WTC11 (cell line): ENCODE measurements at regions not wholly inside any gene's neighbourhood (a gene's known extent, or its start where the extent isn't known, plus 50 kb on each side); places are given as distances from the start of the nearest gene placed in this dataset.

Source experiments
- ATAC-seq: fragments of 200-7000 bp; cut with Tn5 transposase; 2 replicates; pipeline ENCODE4 v1.10.0; 2021; ENCODE audit warnings: mild to moderate bottlenecking, moderate library complexity
- CTCF ChIA-PET: fragments of 300-600 bp; sonication (Branson Sonifier 250); formaldehyde crosslinking; loops from one replicate; lab custom pipeline; 2021; ENCODE audit warnings: antibody characterized with exemption; lab: Charles Lee
- POLR2A ChIA-PET: fragments of 350-600 bp; sonication (Branson Sonifier 250); formaldehyde crosslinking; loops from one replicate; lab custom pipeline; 2021; ENCODE audit warnings: antibody characterized with exemption; lab: Charles Lee
- DNase-seq: peaks from one replicate; pipeline ENCODE4 v3.0.0; 2021; ENCODE audit warnings: low spot score
- H3K27ac Mint-ChIP-seq: 2 replicates; pipeline ENCODE4 v1.8.0; 2021; ENCODE audit warnings: mixed read lengths
- H3K27me3 Mint-ChIP-seq: 2 replicates; pipeline ENCODE4 v1.8.0; 2021; ENCODE audit warnings: low read depth, mild to moderate bottlenecking, moderate library complexity, mixed read lengths
- H3K36me3 Mint-ChIP-seq: 2 replicates; pipeline ENCODE4 v1.8.0; 2021; ENCODE audit warnings: mixed read lengths
- H3K4me1 Mint-ChIP-seq: 2 replicates; pipeline ENCODE4 v1.8.0; 2022; ENCODE audit warnings: mixed read lengths
- H3K4me3 Mint-ChIP-seq: 2 replicates; pipeline ENCODE4 v1.8.0; 2021; ENCODE audit warnings: mild to moderate bottlenecking, moderate library complexity, mixed read lengths
- H3K9me3 Mint-ChIP-seq: 2 replicates; pipeline ENCODE4 v1.8.0; 2021; ENCODE audit warnings: mixed read lengths
- CBFB ChIP-seq: sonication (generic); formaldehyde crosslinking; IDR thresholded peaks from 2 replicates; pipeline ENCODE4 v1.8.1; 2022; ENCODE audit warnings: mild to moderate bottlenecking, low read depth, missing genetic modification reagents
- EMX1 ChIP-seq: fragments of 250-450 bp; sonication (Bioruptor Pico); IDR thresholded peaks from 2 replicates; pipeline ENCODE4 v1.8.0; 2021; ENCODE audit warnings: mild to moderate bottlenecking
- FOXJ3 ChIP-seq: sonication (generic); formaldehyde crosslinking; IDR thresholded peaks from 2 replicates; pipeline ENCODE4 v1.9.0; 2021; ENCODE audit warnings: missing genetic modification reagents, mild to moderate bottlenecking, borderline replicate concordance
- FOXK1 ChIP-seq: sonication (generic); formaldehyde crosslinking; IDR thresholded peaks from 2 replicates; pipeline ENCODE4 v1.8.0; 2022; ENCODE audit warnings: mild to moderate bottlenecking, moderate library complexity, missing genetic modification reagents
- HMGA2 ChIP-seq: fragments of 250-450 bp; sonication (Bioruptor Pico); IDR thresholded peaks from 2 replicates; pipeline ENCODE4 v1.4.0; 2021; ENCODE audit warnings: mild to moderate bottlenecking, moderate library complexity
- IRF2 ChIP-seq: sonication (generic); formaldehyde crosslinking; IDR thresholded peaks from 2 replicates; pipeline ENCODE4 v1.8.0; 2022; ENCODE audit warnings: low read depth, missing genetic modification reagents, borderline replicate concordance
- NR2C2 ChIP-seq: sonication (generic); formaldehyde crosslinking; IDR thresholded peaks from 2 replicates; pipeline ENCODE4 v1.8.0; 2022; ENCODE audit warnings: mild to moderate bottlenecking, missing genetic modification reagents
- PRRX2 ChIP-seq: fragments of 250-450 bp; sonication (Bioruptor Pico); IDR thresholded peaks from 2 replicates; pipeline ENCODE4 v1.8.0; 2021; ENCODE audit warnings: mild to moderate bottlenecking
- ZBTB21 ChIP-seq: sonication (generic); formaldehyde crosslinking; IDR thresholded peaks from 2 replicates; pipeline ENCODE4 v1.8.1; 2023; ENCODE audit warnings: mild to moderate bottlenecking, missing genetic modification reagents, borderline replicate concordance
- ZNF263 ChIP-seq: sonication (generic); formaldehyde crosslinking; IDR thresholded peaks from 2 replicates; pipeline ENCODE4 v1.8.1; 2022; ENCODE audit warnings: low read depth, mild to moderate bottlenecking, moderate library complexity, missing genetic modification reagents
- ZNF317 ChIP-seq: sonication (generic); formaldehyde crosslinking; IDR thresholded peaks from 2 replicates; pipeline ENCODE4 v1.8.1; 2023; ENCODE audit warnings: low read depth, mild to moderate bottlenecking, moderate library complexity, missing genetic modification reagents, borderline replicate concordance
- ZNF671 ChIP-seq: fragments of 250-450 bp; sonication (Bioruptor Pico); IDR thresholded peaks from 2 replicates; pipeline ENCODE4 v1.8.0; 2021; ENCODE audit warnings: mild to moderate bottlenecking
- TF ChIP-seq, protein P1 (sequence below): sonication (generic); formaldehyde crosslinking; IDR thresholded peaks from 2 replicates; pipeline ENCODE4 v1.8.0; 2022; ENCODE audit warnings: mild to moderate bottlenecking, missing genetic modification reagents
- TF ChIP-seq, protein P2 (sequence below): fragments of 250-450 bp; sonication (Bioruptor Pico); IDR thresholded peaks from 2 replicates; pipeline ENCODE4 v2.1.2; 2022; ENCODE audit warnings: mild to moderate bottlenecking, moderate library complexity
- TF ChIP-seq, protein P3 (sequence below): sonication (generic); formaldehyde crosslinking; IDR thresholded peaks from 2 replicates; pipeline ENCODE4 v1.8.1; 2022; ENCODE audit warnings: low read depth, mild to moderate bottlenecking, moderate library complexity, missing genetic modification reagents, borderline replicate concordance
- TF ChIP-seq, protein P4 (sequence below): sonication (generic); formaldehyde crosslinking; IDR thresholded peaks from 2 replicates; pipeline ENCODE4 v1.8.1; 2022; ENCODE audit warnings: missing genetic modification reagents, borderline replicate concordance
- TF ChIP-seq, protein P5 (sequence below): sonication (generic); formaldehyde crosslinking; IDR thresholded peaks from 2 replicates; pipeline ENCODE4 v1.8.0; 2023; ENCODE audit warnings: missing genetic modification reagents, mild to moderate bottlenecking, borderline replicate concordance
- TF ChIP-seq, protein P6 (sequence below): fragments of 250-450 bp; sonication (Bioruptor Pico); IDR thresholded peaks from 2 replicates; pipeline ENCODE4 v1.9.0; 2021; ENCODE audit warnings: mild to moderate bottlenecking
- TF ChIP-seq, protein P7 (sequence below): fragments of 200-600 bp; IDR thresholded peaks from 2 replicates; pipeline ENCODE4 v1.8.0; 2022; ENCODE audit warnings: antibody characterized with exemption

DNA sequence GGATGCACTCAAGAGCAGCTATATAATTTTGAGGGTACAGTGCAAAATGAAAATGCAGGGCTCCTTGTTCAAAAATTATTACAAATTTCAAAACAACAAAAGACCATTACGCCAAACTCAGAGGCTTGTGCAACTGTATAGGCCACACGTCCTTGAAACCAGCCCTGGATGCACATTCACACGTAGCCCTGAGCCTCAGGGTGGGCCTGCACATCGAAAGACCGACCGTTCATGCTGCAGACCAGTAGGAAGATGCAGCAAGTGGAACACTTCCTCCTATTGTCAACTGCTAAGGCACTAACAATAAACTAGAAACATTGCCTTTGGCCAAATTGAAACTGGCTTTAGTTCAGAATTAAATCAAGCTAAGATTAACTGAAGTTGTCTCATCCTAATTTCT lies 174.7 kb downstream of the SHOX2 start (continued):
- TF ChIP-seq, protein P1, sequence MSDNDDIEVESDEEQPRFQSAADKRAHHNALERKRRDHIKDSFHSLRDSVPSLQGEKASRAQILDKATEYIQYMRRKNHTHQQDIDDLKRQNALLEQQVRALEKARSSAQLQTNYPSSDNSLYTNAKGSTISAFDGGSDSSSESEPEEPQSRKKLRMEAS (CRISPR knock-in tag): no peak
- no peak for TF ChIP-seq PRRX2 (CRISPR knock-in tag)
- no peak for TF ChIP-seq ZNF317 (CRISPR knock-in tag)

DNA sequence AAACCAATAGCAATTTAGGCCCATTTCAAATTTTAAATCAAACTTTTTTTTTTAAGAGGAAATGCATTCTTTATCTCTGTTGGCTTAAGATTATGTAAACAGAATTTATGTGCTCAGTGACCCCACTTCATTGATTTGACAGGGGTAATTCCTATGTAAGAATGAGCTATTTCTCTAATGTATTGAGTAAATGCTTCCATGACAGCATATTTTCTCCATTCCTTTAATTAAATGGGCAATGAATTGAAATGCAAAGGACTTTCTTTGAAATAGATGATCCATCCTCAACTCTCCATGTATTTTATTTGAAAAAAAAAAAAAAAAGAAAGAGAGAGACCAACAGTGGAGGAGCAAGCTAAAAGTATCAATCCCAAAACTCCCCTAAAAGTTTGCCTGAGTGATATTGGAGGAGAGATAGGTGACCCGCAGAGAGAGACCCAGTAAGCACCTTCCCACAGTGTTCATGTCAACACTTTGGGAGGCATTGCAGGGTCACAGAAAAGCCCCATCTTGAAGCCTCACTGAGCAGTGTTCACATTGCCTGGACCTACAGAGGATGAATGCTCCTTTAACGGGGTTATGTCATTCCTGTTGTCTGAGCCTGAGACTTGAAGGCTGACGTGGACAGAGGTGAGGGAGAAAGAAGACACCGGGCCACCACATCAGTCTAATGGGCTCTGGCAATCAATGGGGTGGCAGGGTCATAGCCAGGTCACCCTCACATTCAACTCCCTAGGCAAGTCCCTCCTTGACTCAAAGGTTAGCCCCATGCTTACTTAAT lies 176.0 kb downstream of the SHOX2 start:
- DNase-seq: no peak
- Mint-ChIP-seq H3K4me1 (no peaks in the 10 kb centered on the region), H3K9me3 (peaks cover 13% of the 10 kb centered on the region), H3K27ac (no peak overlapping the region)
- POLR2A ChIA-PET: interaction anchor here (0.7 kb wide), 1 partner anchor 11 kb away, joined by 3 read pairs; no protein-coding TSS in a partner anchor
- no peak for TF ChIP-seq NR2C2 (CRISPR knock-in tag)
- TF ChIP-seq PRRX2 (CRISPR knock-in tag): no peak
- TF ChIP-seq, protein P2, sequence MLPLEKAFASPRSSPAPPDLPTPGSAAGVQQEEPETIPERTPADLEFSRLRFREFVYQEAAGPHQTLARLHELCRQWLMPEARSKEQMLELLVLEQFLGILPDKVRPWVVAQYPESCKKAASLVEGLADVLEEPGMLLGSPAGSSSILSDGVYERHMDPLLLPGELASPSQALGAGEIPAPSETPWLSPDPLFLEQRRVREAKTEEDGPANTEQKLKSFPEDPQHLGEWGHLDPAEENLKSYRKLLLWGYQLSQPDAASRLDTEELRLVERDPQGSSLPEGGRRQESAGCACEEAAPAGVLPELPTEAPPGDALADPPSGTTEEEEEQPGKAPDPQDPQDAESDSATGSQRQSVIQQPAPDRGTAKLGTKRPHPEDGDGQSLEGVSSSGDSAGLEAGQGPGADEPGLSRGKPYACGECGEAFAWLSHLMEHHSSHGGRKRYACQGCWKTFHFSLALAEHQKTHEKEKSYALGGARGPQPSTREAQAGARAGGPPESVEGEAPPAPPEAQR (CRISPR knock-in tag): no peak
- no peak for TF ChIP-seq FOXJ3 (CRISPR knock-in tag)
- no peak for TF ChIP-seq ZNF671 (CRISPR knock-in tag)
- no peak for TF ChIP-seq ZNF263
- TF ChIP-seq HMGA2 (CRISPR knock-in tag): no peak
- TF ChIP-seq, all 79 proteins: peak for 0
- ATAC-seq: no peak
- Mint-ChIP-seq H3K4me3 (no peak overlapping the region), H3K27me3 (no peaks in the 10 kb centered on the region), H3K36me3 (no peaks in the 10 kb centered on the region)
- CTCF ChIA-PET: no interaction called here

DNA sequence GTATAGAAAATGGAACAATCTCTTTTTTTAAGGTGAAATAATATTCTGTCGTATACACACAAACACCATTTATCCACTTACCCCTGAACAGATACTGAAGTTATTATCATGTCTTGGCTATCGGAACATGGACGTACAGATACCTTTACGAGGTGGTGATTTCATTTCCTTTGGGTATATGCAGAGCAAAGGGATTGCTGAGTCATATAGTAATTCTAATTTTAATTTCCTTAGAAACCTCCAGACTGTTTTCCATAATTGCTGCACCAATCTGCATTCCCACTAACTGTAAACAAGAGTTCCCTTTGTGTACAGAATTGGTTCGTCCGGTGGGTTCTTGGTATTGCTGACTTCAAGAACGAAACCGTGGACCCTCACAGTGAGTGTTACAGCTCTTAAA lies 179.4 kb downstream of the SHOX2 start:
- Mint-ChIP-seq H3K4me1 (no peaks in the 10 kb centered on the region), H3K27me3 (no peaks in the 10 kb centered on the region), H3K4me3 (no peak overlapping the region), H3K36me3 (no peaks in the 10 kb centered on the region), H3K27ac (no peak overlapping the region), H3K9me3 (peaks cover 13% of the 10 kb centered on the region)
- no peak for TF ChIP-seq FOXK1
- TF ChIP-seq, protein P3, sequence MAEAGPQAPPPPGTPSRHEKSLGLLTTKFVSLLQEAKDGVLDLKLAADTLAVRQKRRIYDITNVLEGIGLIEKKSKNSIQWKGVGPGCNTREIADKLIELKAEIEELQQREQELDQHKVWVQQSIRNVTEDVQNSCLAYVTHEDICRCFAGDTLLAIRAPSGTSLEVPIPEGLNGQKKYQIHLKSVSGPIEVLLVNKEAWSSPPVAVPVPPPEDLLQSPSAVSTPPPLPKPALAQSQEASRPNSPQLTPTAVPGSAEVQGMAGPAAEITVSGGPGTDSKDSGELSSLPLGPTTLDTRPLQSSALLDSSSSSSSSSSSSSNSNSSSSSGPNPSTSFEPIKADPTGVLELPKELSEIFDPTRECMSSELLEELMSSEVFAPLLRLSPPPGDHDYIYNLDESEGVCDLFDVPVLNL (CRISPR knock-in tag): no peak
- TF ChIP-seq, protein P4, sequence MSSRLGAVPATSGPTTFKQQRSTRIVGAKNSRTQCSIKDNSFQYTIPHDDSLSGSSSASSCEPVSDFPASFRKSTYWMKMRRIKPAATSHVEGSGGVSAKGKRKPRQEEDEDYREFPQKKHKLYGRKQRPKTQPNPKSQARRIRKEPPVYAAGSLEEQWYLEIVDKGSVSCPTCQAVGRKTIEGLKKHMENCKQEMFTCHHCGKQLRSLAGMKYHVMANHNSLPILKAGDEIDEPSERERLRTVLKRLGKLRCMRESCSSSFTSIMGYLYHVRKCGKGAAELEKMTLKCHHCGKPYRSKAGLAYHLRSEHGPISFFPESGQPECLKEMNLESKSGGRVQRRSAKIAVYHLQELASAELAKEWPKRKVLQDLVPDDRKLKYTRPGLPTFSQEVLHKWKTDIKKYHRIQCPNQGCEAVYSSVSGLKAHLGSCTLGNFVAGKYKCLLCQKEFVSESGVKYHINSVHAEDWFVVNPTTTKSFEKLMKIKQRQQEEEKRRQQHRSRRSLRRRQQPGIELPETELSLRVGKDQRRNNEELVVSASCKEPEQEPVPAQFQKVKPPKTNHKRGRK (CRISPR knock-in tag): no peak
- TF ChIP-seq, protein P5, sequence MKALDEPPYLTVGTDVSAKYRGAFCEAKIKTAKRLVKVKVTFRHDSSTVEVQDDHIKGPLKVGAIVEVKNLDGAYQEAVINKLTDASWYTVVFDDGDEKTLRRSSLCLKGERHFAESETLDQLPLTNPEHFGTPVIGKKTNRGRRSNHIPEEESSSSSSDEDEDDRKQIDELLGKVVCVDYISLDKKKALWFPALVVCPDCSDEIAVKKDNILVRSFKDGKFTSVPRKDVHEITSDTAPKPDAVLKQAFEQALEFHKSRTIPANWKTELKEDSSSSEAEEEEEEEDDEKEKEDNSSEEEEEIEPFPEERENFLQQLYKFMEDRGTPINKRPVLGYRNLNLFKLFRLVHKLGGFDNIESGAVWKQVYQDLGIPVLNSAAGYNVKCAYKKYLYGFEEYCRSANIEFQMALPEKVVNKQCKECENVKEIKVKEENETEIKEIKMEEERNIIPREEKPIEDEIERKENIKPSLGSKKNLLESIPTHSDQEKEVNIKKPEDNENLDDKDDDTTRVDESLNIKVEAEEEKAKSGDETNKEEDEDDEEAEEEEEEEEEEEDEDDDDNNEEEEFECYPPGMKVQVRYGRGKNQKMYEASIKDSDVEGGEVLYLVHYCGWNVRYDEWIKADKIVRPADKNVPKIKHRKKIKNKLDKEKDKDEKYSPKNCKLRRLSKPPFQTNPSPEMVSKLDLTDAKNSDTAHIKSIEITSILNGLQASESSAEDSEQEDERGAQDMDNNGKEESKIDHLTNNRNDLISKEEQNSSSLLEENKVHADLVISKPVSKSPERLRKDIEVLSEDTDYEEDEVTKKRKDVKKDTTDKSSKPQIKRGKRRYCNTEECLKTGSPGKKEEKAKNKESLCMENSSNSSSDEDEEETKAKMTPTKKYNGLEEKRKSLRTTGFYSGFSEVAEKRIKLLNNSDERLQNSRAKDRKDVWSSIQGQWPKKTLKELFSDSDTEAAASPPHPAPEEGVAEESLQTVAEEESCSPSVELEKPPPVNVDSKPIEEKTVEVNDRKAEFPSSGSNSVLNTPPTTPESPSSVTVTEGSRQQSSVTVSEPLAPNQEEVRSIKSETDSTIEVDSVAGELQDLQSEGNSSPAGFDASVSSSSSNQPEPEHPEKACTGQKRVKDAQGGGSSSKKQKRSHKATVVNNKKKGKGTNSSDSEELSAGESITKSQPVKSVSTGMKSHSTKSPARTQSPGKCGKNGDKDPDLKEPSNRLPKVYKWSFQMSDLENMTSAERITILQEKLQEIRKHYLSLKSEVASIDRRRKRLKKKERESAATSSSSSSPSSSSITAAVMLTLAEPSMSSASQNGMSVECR: no peak
- TF ChIP-seq IRF2: no peak
- TF ChIP-seq ZBTB21 (CRISPR knock-in tag): no peak
- TF ChIP-seq, protein P6, sequence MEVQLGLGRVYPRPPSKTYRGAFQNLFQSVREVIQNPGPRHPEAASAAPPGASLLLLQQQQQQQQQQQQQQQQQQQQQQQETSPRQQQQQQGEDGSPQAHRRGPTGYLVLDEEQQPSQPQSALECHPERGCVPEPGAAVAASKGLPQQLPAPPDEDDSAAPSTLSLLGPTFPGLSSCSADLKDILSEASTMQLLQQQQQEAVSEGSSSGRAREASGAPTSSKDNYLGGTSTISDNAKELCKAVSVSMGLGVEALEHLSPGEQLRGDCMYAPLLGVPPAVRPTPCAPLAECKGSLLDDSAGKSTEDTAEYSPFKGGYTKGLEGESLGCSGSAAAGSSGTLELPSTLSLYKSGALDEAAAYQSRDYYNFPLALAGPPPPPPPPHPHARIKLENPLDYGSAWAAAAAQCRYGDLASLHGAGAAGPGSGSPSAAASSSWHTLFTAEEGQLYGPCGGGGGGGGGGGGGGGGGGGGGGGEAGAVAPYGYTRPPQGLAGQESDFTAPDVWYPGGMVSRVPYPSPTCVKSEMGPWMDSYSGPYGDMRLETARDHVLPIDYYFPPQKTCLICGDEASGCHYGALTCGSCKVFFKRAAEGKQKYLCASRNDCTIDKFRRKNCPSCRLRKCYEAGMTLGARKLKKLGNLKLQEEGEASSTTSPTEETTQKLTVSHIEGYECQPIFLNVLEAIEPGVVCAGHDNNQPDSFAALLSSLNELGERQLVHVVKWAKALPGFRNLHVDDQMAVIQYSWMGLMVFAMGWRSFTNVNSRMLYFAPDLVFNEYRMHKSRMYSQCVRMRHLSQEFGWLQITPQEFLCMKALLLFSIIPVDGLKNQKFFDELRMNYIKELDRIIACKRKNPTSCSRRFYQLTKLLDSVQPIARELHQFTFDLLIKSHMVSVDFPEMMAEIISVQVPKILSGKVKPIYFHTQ (CRISPR knock-in tag): no peak
- TF ChIP-seq, protein P7, sequence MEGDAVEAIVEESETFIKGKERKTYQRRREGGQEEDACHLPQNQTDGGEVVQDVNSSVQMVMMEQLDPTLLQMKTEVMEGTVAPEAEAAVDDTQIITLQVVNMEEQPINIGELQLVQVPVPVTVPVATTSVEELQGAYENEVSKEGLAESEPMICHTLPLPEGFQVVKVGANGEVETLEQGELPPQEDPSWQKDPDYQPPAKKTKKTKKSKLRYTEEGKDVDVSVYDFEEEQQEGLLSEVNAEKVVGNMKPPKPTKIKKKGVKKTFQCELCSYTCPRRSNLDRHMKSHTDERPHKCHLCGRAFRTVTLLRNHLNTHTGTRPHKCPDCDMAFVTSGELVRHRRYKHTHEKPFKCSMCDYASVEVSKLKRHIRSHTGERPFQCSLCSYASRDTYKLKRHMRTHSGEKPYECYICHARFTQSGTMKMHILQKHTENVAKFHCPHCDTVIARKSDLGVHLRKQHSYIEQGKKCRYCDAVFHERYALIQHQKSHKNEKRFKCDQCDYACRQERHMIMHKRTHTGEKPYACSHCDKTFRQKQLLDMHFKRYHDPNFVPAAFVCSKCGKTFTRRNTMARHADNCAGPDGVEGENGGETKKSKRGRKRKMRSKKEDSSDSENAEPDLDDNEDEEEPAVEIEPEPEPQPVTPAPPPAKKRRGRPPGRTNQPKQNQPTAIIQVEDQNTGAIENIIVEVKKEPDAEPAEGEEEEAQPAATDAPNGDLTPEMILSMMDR: no peak
- TF ChIP-seq EMX1 (CRISPR knock-in tag): no peak
- TF ChIP-seq CBFB (CRISPR knock-in tag): no peak
- ATAC-seq: no peak
- POLR2A ChIA-PET: no interaction called here
- no peak for DNase-seq
- CTCF ChIA-PET: no interaction called here
